Adipocyte (in vitro differentiated cells): ENCODE measurements at regions not wholly inside any gene's neighbourhood (a gene's known extent, or its start where the extent isn't known, plus 50 kb on each side); places are given as distances from the start of the nearest gene placed in this dataset.
A peak's percentile ranks its signal among the peaks of the same experiment; 100 is the strongest.

Experiments used
- DNase-seq: peaks from one replicate; pipeline ENCODE4 v3.0.0-alpha.2; 2015; ENCODE audit warnings: low read depth
- H3K27me3 ChIP-seq: replicated peaks from 2 replicates; pipeline ENCODE4 v1.7.0; 2013; ENCODE audit warnings: mild to moderate bottlenecking, low read length, moderate library complexity; ENCODE audit not compliant: control insufficient read depth, insufficient read depth
- H3K36me3 ChIP-seq: 2 replicates; pipeline ENCODE4 v1.7.0; 2013; ENCODE audit warnings: low read length, mild to moderate bottlenecking, moderate library complexity; ENCODE audit not compliant: control insufficient read depth, insufficient read depth, severe bottlenecking
- H3K4me1 ChIP-seq: 2 replicates; pipeline ENCODE4 v1.7.0; 2013; ENCODE audit warnings: mild to moderate bottlenecking, low read length, moderate library complexity; ENCODE audit not compliant: control insufficient read depth, insufficient read depth
- H3K4me3 ChIP-seq: 2 replicates; pipeline ENCODE4 v1.7.0; 2013; ENCODE audit warnings: mild to moderate bottlenecking, low read length, moderate library complexity
- H3K9ac ChIP-seq: 2 replicates; pipeline ENCODE4 v1.7.0; 2013; ENCODE audit warnings: mild to moderate bottlenecking, low read length, moderate library complexity
- H3K9me3 ChIP-seq: 2 replicates; pipeline ENCODE4 v1.7.0; 2013; ENCODE audit warnings: mild to moderate bottlenecking, low read length, moderate library complexity; ENCODE audit not compliant: control insufficient read depth

- Histone ChIP-seq H3K27me3 (no peaks in the 10 kb centered on the region), H3K4me1 (no peaks in the 10 kb centered on the region), H3K36me3 (no peaks in the 10 kb centered on the region), H3K9me3 (peaks cover 10% of the 10 kb centered on the region), H3K9ac (no peak overlapping the region), H3K4me3 (no peak overlapping the region)
- DNase-seq: no peak
Measured at GRCh38 chr1:164087906-164088453, 471.0 kb upstream of the PBX1 start.

- no peak for DNase-seq
- H3K9me3 ChIP-seq: peaks cover 11% of the 10 kb centered on the region
- H3K4me3 ChIP-seq: no peak overlapping the region
- H3K36me3 ChIP-seq: no peaks in the 10 kb centered on the region
- H3K27me3 ChIP-seq: no peaks in the 10 kb centered on the region
- H3K9ac ChIP-seq: no peak overlapping the region
- H3K4me1 ChIP-seq: no peaks in the 10 kb centered on the region
Measured at GRCh38 chr1:164092603-164093353, 466.2 kb upstream of the PBX1 start.

GRCh38 chr1:164093543-164093942 lies 465.4 kb upstream of the PBX1 start:
- Histone ChIP-seq H3K36me3 (no peaks in the 10 kb centered on the region), H3K27me3 (no peaks in the 10 kb centered on the region), H3K4me3 (no peak overlapping the region), H3K4me1 (no peaks in the 10 kb centered on the region), H3K9me3 (peaks cover 11% of the 10 kb centered on the region), H3K9ac (no peak overlapping the region)
- DNase-seq: no peak

GRCh38 chr1:164101802-164102201 lies 457.2 kb upstream of the PBX1 start:
- Histone ChIP-seq H3K4me1 (no peaks in the 10 kb centered on the region), H3K36me3 (no peaks in the 10 kb centered on the region), H3K4me3 (no peak overlapping the region), H3K9me3 (no peaks in the 10 kb centered on the region), H3K27me3 (no peaks in the 10 kb centered on the region), H3K9ac (no peak overlapping the region)
- no peak for DNase-seq

GRCh38 chr1:164131949-164132348 lies 427.0 kb upstream of the PBX1 start:
- Histone ChIP-seq H3K4me3 (no peak overlapping the region), H3K27me3 (no peaks in the 10 kb centered on the region), H3K9me3 (no peaks in the 10 kb centered on the region), H3K9ac (no peak overlapping the region), H3K4me1 (no peaks in the 10 kb centered on the region), H3K36me3 (no peaks in the 10 kb centered on the region)
- DNase-seq: no peak

- H3K9ac ChIP-seq: no peak overlapping the region
- H3K4me1 ChIP-seq: no peaks in the 10 kb centered on the region
- no peaks in the 10 kb centered on the region for H3K27me3 ChIP-seq
- DNase-seq: no peak
- H3K9me3 ChIP-seq: no peaks in the 10 kb centered on the region
- H3K4me3 ChIP-seq: no peak overlapping the region
- H3K36me3 ChIP-seq: no peaks in the 10 kb centered on the region
Measured at GRCh38 chr1:164137273-164137925, 421.6 kb upstream of the PBX1 start.

- Histone ChIP-seq H3K4me3 (no peak overlapping the region), H3K4me1 (no peaks in the 10 kb centered on the region)
- DNase-seq: no peak
Measured at GRCh38 chr1:164141797-164142196, 417.2 kb upstream of the PBX1 start.

GRCh38 chr1:164154622-164155021 lies 404.4 kb upstream of the PBX1 start:
- no peak overlapping the region for H3K4me3 ChIP-seq
- H3K4me1 ChIP-seq: no peaks in the 10 kb centered on the region
- no peaks in the 10 kb centered on the region for H3K27me3 ChIP-seq
- no peaks in the 10 kb centered on the region for H3K36me3 ChIP-seq
- no peak for DNase-seq
- no peaks in the 10 kb centered on the region for H3K9me3 ChIP-seq
- no peak overlapping the region for H3K9ac ChIP-seq

More at GRCh38 chr1:164141797-164142196, 417.2 kb upstream of the PBX1 start:
- Histone ChIP-seq H3K27me3 (no peaks in the 10 kb centered on the region), H3K36me3 (no peaks in the 10 kb centered on the region), H3K9ac (no peak overlapping the region), H3K9me3 (no peaks in the 10 kb centered on the region)

GRCh38 chr1:164155347-164155746 lies 403.6 kb upstream of the PBX1 start:
- DNase-seq: peak; percentile 1
- H3K27me3 ChIP-seq: no peaks in the 10 kb centered on the region
- H3K36me3 ChIP-seq: no peaks in the 10 kb centered on the region
- no peaks in the 10 kb centered on the region for H3K4me1 ChIP-seq
- no peak overlapping the region for H3K4me3 ChIP-seq
- H3K9ac ChIP-seq: no peak overlapping the region
- H3K9me3 ChIP-seq: no peaks in the 10 kb centered on the region

GRCh38 chr1:164163289-164163849 lies 395.6 kb upstream of the PBX1 start:
- Histone ChIP-seq H3K4me3 (no peak overlapping the region), H3K9ac (no peak overlapping the region), H3K36me3 (no peaks in the 10 kb centered on the region), H3K4me1 (no peaks in the 10 kb centered on the region), H3K9me3 (no peaks in the 10 kb centered on the region), H3K27me3 (no peaks in the 10 kb centered on the region)
- no peak for DNase-seq

- H3K36me3 ChIP-seq: no peaks in the 10 kb centered on the region
- H3K4me1 ChIP-seq: no peaks in the 10 kb centered on the region
- no peak overlapping the region for H3K4me3 ChIP-seq
- H3K27me3 ChIP-seq: no peaks in the 10 kb centered on the region
- no peak for DNase-seq
- no peak overlapping the region for H3K9ac ChIP-seq
- H3K9me3 ChIP-seq: no peaks in the 10 kb centered on the region
Measured at GRCh38 chr1:164165466-164165865, 393.5 kb upstream of the PBX1 start.
